Mesothelial cell of epicardium (in vitro differentiated cells): ENCODE measurements at regions not wholly inside any gene's neighbourhood (a gene's known extent, or its start where the extent isn't known, plus 50 kb on each side); places are given as distances from the start of the nearest gene placed in this dataset.

Experiments used
- DNase-seq, 2 experiments: peaks; one replicate each; pipeline ENCODE4 v3.0.0; 2021; ENCODE audit warnings: low spot score in 2 of 2; ENCODE audit not compliant: unreplicated experiment in 2 of 2
- H3K27ac Mint-ChIP-seq: 2 replicates; pipeline ENCODE4 v1.8.0; 2021; ENCODE audit warnings: mixed read lengths
- H3K27me3 Mint-ChIP-seq: 2 replicates; pipeline ENCODE4 v1.8.0; 2021; ENCODE audit warnings: low read depth, mixed read lengths
- H3K36me3 Mint-ChIP-seq: 2 replicates; pipeline ENCODE4 v1.8.0; 2021; ENCODE audit warnings: mixed read lengths
- H3K4me1 Mint-ChIP-seq: 2 replicates; pipeline ENCODE4 v1.8.0; 2021; ENCODE audit warnings: mixed read lengths
- H3K4me3 Mint-ChIP-seq: 2 replicates; pipeline ENCODE4 v1.8.0; 2021; ENCODE audit warnings: mild to moderate bottlenecking, moderate library complexity, mixed read lengths
- H3K9me3 Mint-ChIP-seq: 2 replicates; pipeline ENCODE4 v1.8.0; 2021; ENCODE audit warnings: mixed read lengths
- CTCF ChIP-seq: fragments of 200-600 bp; sonication (generic); IDR thresholded peaks from one replicate; pipeline ENCODE4 v1.5.0; 2021; ENCODE audit warnings: antibody characterized with exemption; ENCODE audit not compliant: unreplicated experiment

GRCh38 chr16:85513180-85513579 is 99.9 kb upstream of the GSE1 start:
- no peak overlapping the region for H3K4me3 Mint-ChIP-seq
- H3K27ac Mint-ChIP-seq: no peak overlapping the region
- DNase-seq: no peak
- H3K4me1 Mint-ChIP-seq: peaks cover 62% of the 10 kb centered on the region
- H3K9me3 Mint-ChIP-seq: no peaks in the 10 kb centered on the region
- TF ChIP-seq CTCF: no peak
- H3K27me3 Mint-ChIP-seq: no peaks in the 10 kb centered on the region
- no peaks in the 10 kb centered on the region for H3K36me3 Mint-ChIP-seq

- peaks cover 61% of the 10 kb centered on the region for H3K4me1 Mint-ChIP-seq
- no peaks in the 10 kb centered on the region for H3K9me3 Mint-ChIP-seq
- H3K4me3 Mint-ChIP-seq: no peak overlapping the region
- TF ChIP-seq CTCF: no peak
- H3K27me3 Mint-ChIP-seq: no peaks in the 10 kb centered on the region
- H3K27ac Mint-ChIP-seq: no peak overlapping the region
- DNase-seq: no peak
- no peaks in the 10 kb centered on the region for H3K36me3 Mint-ChIP-seq
Observed at GRCh38 chr16:85513649-85514048, 99.5 kb upstream of the GSE1 start.

GRCh38 chr16:85514295-85514597 is 98.9 kb upstream of the GSE1 start:
- DNase-seq: no peak
- no peak for TF ChIP-seq CTCF
- Mint-ChIP-seq H3K4me1 (peaks cover 55% of the 10 kb centered on the region), H3K27me3 (no peaks in the 10 kb centered on the region), H3K4me3 (no peak overlapping the region), H3K36me3 (peaks cover 5% of the 10 kb centered on the region), H3K27ac (peak overlapping the region; percentile 64), H3K9me3 (no peaks in the 10 kb centered on the region)

- Mint-ChIP-seq H3K9me3 (no peaks in the 10 kb centered on the region), H3K27me3 (no peaks in the 10 kb centered on the region), H3K4me3 (no peak overlapping the region), H3K36me3 (peaks cover 9% of the 10 kb centered on the region), H3K4me1 (peaks cover 52% of the 10 kb centered on the region), H3K27ac (peak overlapping the region; percentile 64)
- TF ChIP-seq CTCF: no peak
- DNase-seq: no peak
Observed at GRCh38 chr16:85514598-85515318, 98.4 kb upstream of the GSE1 start.

GRCh38 chr16:85515319-85515745 is 97.8 kb upstream of the GSE1 start:
- Mint-ChIP-seq H3K9me3 (no peaks in the 10 kb centered on the region), H3K27me3 (no peaks in the 10 kb centered on the region), H3K4me1 (peaks cover 54% of the 10 kb centered on the region), H3K36me3 (peaks cover 10% of the 10 kb centered on the region), H3K27ac (peak overlapping the region; percentile 64), H3K4me3 (no peak overlapping the region)
- no peak for TF ChIP-seq CTCF
- no peak for DNase-seq
